GM12873 (cell line): ENCODE measurements at regions not wholly inside any gene's neighbourhood (a gene's known extent, or its start where the extent isn't known, plus 50 kb on each side); places are given as distances from the start of the nearest gene placed in this dataset.

Experiments
- TF ChIP-seq, protein P1 (sequence below): IDR thresholded peaks from 2 replicates; pipeline ENCODE4 v1.5.1; 2012; ENCODE audit warnings: low read depth, mild to moderate bottlenecking, moderate library complexity, low read length, control low read depth; ENCODE audit not compliant: insufficient read depth; ENCODE audit errors: missing control alignments

DNA sequence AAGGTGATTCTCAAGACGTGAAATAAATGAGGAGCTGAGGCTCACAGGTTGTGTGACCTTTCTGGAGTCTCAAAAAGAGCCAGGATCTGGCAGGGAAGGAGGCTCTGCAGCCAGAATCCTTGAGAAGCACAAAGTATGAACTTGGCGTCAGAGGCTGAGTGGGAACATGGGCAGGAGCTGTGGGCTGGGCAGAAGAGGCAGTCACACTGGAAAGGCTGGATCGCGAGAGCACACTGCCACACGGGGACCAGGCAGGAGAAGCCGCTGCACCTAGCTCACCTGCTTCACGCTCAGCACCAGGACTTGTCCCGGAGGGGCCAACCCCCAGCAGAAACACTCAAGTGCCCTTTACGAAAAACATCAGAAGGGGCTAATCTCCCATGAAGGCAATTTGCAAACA is 535.0 kb downstream of the TNS3 start:
- TF ChIP-seq, protein P1, sequence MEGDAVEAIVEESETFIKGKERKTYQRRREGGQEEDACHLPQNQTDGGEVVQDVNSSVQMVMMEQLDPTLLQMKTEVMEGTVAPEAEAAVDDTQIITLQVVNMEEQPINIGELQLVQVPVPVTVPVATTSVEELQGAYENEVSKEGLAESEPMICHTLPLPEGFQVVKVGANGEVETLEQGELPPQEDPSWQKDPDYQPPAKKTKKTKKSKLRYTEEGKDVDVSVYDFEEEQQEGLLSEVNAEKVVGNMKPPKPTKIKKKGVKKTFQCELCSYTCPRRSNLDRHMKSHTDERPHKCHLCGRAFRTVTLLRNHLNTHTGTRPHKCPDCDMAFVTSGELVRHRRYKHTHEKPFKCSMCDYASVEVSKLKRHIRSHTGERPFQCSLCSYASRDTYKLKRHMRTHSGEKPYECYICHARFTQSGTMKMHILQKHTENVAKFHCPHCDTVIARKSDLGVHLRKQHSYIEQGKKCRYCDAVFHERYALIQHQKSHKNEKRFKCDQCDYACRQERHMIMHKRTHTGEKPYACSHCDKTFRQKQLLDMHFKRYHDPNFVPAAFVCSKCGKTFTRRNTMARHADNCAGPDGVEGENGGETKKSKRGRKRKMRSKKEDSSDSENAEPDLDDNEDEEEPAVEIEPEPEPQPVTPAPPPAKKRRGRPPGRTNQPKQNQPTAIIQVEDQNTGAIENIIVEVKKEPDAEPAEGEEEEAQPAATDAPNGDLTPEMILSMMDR = no peak

DNA sequence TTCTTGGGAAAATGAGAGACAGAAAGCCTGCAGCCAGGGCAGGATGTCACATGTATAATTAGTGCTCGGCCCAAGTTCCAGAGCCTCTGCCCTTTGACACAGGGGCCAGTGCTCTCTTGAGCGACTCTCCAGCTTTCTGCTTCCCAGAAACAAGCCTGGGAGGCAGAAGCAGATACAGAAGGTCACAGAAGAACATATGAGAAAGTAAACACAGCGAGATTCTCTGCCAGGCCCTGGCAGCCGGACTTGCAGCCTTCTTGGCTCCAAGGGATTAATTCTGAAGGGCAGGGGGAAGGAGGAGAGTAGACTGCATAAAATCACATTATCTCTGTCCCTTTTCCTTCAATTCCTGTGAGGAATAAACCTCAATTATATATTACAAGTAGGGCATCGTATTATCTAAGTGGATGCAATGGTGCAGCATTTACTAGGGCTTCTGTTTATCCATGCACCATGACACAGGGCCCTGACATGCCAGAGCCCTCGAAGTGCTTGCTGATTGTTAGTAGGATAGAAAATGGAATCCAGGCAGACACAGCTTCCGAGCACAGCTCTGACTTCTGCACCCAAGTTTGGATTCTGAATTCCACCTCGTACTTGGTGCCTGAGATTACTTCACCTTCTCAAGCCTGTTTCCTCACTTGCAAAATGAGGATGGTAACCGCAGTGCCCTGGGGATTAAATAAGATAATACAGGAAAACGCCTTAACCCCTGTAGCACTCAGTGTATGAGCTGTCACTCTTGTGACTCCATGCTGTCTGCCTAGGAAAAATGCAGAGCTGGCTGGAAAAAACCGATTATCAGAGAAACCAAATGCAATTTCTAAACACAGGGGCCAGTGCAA is 536.5 kb downstream of the TNS3 start:
- TF ChIP-seq, protein P1 = no peak

DNA sequence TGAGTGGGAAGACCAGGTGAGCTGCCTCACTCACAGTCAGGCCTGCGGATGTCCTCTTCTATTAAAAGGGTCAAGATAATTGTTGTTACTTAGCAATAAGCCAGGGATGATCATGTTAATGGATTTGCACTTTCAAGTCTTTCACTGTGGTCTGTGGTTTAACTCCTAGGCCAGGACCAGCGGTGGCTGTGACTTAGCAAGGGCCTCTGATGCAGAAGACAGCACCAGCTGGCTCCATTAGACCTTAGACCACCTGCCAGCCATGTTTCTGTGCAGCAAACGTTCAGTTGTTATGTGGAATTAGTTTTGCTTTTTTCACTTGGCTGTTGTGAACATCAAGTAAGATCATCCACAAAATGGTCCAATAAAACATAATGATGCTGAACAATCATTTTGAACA is 537.3 kb downstream of the TNS3 start:
- TF ChIP-seq, protein P1 = no peak

DNA sequence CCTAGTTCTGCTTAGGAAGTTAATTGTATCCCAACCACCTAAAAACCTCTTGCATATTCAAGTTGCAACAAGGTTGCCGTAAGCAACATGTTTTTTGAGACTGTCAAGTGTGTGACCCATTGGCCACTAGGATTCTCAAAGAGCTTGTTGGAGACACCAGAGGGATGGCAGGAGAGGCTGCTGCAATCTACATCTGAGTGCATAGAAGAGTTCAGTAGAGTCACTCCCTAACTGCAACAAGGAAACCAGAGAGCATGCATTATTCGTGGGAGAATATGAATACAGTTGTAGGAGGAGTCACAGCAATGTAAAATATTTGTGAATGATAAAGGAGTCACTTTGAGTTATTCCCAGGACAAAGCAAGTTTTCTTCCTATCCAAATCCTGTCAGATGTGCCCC is 538.6 kb downstream of the TNS3 start:
- TF ChIP-seq, protein P1 = no peak

DNA sequence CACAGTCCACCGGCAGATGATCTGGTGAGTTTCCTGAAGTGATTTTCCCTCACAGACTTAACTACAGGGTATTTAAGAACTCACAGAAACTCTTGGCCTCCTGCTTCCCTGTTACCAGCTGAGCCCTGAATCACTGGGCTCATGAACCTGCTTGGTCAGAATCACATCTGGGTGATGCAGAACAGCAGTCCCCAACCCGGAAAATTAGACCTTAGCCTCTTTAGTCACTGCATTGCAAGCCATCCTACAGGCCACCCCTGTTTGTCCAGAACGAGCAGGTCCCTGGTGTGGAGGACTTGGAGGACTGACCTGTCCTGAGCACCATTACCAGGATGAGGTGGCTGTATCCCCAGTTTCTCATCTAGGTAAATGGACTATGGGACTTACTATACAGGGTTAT is 539.2 kb downstream of the TNS3 start:
- TF ChIP-seq, protein P1 = no peak

DNA sequence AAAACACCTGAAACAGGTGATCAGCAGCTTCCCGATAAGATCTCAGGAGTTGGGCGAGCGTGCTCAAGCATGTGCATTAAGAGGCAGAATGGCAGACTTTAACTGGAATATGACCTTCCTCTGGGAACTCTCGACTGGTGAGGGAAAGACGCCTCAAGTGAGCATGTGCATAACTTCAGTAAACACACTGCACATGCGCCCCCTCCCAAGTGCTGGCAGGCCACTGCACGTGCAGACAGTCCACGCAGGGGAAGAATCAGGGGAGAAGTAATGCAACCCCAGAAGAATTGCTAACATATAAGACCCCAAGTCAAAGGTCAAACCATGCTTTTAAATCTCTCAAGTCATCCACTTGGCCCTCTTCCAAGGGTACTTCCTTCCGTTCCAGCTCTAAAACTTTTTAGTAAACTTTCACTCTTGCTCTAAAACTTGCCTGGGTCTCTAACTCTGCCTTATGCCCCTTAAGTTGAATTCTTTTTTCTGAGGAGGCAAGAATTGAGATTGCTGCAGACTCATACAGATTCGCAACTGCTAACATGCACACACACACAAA is 541.0 kb downstream of the TNS3 start:
- TF ChIP-seq, protein P1 = no peak

DNA sequence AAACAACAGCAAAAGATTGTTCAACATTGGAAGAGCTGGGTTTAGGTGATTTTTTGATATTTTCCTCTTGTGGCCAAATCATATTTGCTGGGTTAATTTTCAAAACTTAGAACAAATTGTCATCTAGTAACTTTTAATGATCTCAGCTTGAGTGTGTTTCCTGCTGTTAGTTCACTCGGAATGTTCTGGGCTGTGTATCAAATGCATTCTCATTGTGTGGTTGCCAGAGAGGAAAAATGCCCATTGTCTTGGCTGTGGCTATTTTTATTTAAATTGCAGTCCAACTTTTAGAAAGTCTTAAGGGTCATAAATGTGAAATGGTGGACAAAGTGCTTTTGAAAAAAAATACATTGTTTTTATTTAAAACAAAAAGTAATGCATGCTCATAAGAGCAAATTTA is 542.0 kb downstream of the TNS3 start:
- TF ChIP-seq, protein P1 = no peak
